HG03108 (cell line): ENCODE measurements at regions not wholly inside any gene's neighbourhood (a gene's known extent, or its start where the extent isn't known, plus 50 kb on each side); places are given as distances from the start of the nearest gene placed in this dataset.

ENCODE experiments used
- ATAC-seq: cut with Tn5 transposase; IDR thresholded peaks from one replicate; pipeline ENCODE4 v1.9.1; 2021; ENCODE audit warnings: moderate library complexity; ENCODE audit not compliant: unreplicated experiment

DNA sequence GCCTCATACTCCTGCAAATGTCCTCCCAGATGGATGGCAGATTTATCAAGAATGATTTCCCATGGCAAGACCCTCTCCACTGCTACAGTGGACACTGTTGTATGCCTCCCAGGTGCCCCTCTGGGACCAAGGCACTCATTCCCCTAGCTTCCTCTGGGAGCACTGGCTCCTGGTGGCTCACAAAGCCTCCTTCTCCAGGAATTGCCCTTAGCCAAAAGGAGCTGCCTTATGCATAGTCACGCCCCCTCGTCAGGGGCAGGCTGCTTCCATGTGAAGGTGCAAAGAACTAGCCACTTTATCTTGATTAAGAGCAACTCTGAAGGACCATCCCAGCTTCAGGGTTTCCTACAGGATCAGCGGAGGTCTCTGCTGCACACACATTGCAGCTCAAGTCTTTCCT lies 358.1 kb downstream of the CDK5RAP2 start:
- ATAC-seq: no peak

DNA sequence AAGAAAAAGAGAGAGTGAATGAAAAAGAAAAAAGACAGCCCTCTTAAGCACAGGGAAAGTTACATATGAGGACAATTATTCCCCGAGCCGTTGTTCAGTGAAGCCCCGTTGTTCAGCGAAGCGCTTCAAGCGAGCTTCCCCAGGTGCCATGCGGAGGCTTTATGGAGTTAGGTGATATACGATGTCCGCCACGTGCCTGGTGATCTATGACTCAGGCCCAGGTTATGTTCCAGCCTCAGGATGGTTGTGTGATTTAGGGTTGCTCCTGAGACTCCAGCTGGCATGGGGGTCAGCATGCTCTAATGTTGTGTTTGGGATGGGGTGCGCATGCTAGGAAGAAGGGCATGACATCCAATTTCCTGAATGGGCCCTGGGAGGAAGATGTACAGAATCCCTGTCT lies 365.6 kb downstream of the CDK5RAP2 start:
- no peak for ATAC-seq

DNA sequence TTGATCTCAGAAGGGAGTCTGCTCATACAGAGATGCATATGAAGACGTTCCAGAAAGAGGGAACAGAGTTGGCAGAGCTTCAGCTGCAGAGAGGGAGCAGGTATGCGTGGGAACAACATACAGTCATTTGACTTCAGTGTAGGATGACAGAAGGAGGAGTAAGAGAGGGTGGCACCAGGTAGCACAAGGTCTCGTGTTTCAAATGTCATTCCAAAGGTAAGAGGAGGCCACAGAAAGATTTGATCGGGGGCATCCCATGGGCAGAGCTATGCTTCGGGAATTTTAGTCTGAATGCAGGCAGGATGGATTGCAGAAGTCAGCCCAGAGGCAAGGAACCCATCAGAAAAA lies 367.1 kb downstream of the CDK5RAP2 start:
- no peak for ATAC-seq

DNA sequence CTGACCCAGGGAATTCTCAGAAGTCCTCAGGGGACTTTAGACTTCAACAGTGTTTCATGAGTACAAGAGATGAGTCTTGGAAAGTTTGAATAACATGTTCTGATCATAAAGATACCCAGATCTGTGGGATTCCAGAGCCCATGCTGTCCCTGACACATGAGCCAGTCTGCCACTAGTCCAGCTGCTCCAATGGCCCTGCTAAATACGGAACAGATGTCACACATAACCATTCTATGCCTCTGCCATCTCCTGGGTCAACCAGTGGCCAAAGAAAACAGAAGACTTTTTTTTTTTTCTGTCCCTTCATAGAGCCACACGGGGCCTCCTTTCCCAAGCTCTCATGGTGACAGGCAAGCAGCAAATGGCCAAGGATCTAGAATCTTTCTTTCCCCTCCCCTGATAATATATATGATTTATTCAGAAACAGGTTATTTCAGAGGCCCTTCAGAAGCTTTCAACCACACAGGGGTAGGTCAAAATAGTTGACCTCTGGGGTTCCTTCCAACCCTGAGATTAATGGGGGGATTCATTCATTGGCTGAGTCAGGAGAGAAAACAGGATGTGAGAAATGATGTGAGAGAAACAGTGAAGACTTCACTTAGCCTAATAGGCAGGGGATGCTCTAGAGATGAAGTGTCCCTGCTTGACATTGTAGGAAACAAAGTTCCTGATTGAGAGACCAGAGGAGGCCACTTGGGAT lies 367.7 kb downstream of the CDK5RAP2 start:
- no peak for ATAC-seq

DNA sequence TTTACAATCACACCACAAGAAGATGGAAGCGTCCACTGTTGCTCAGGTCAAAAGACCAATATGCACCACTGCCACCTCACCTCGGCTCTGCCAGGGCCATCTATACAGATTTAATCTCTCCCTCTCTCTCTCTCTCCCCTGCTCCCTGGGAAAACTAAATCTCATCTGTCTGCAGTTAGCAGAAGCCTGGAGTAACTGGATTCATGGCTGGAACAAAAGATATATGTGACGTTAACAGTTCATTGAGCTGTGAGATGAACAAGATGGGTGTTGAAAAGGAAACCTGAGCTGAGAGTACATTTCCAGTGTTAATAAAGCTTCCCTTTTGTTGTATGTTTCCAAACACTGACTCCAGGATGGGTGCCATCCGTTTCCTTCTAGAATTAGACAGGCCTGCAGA lies 369.7 kb downstream of the CDK5RAP2 start:
- no peak for ATAC-seq

DNA sequence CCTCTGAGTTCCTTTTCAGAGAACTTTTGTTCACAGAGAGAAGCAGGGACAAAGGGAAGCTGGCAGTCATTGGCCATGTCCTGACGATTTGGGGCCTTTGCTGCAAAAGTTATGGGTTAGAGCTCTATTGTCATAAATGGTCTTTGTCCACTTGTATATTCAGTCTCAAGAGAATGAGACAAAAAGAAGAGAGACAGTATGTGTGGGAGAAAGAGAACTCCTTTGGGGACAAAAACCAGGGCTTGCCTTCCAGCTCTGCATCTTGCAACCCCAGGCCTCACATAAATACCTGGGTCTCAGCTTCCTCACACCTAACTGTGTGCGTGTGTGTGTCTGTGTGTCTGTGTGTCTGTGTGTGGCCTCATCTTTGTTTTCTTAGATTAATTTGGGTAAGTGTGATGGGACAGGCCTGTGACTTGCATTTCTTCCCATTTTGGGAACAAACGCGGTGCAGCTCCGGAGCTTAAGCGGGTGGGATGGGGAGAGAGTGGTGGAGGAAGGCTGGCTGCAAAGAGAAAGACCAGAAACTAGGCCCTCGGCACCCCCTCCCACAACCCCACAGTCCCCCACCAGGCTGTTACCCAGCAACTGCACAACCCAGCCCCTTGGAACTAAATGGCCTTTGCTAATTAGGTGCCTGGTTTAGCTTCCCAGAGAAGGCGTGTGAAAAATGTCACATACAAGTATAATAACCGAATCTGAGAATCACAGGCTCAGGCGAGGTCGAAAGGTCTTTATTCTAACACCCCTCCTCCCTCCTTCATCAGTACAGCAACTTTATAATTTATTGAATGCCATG lies 376.9 kb downstream of the CDK5RAP2 start:
- ATAC-seq: no peak

DNA sequence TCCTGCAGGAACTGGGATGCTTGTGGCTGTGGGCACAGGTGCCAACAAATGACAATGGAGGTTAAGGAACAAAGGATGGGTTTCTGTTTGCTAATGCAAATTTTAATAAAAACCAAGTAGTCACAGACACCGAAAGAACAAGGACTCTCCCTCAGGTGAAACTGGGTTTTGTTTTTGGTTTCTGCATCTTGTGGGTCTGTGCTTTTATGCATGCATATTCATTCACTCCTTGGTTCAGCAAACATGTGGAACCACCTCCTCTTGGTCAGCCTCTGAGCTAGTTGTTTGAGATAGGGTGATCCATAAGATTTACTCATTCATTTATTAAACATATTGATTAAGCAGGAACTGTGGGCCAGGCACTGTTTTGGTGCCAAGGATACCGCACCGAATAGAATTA lies 381.9 kb downstream of the CDK5RAP2 start:
- no peak for ATAC-seq

DNA sequence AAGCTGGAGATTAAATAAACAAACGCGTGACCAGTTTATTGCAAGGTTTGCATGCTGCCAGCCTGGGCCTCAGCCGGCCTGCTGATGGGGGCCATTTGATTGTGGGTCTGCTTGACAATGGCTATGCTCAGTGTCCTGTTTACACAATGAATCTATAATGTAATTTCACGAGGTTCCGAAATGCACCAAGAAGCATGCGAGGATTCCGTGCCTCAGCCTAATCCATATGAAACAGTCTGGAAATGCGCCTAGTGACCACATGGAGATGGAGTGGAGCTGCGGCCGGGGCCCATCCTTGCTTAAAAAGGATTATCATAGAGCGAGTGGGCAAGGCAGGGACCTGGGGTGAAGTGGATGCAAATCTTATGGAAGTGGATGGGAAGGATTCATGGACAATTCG lies 382.4 kb downstream of the CDK5RAP2 start:
- ATAC-seq: no peak

DNA sequence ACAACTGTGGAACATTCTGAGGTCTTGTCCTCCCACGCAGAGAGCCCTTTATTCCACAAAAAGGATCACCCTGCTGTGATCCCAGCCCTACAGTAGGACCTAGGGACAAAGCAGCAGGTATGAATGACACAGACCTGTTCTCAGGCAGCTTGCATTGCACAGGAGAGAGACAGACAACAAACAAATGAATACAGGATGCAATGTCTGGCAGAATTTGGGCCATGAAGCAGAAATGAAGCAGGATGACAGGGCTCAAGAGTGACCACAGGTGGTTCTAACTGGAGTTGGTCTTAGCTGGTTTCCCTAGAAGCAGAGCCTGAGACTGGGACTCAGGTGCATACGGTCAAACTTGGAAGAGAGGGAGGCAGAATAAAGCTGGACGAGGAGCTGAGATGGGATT lies 388.8 kb downstream of the CDK5RAP2 start:
- no peak for ATAC-seq

DNA sequence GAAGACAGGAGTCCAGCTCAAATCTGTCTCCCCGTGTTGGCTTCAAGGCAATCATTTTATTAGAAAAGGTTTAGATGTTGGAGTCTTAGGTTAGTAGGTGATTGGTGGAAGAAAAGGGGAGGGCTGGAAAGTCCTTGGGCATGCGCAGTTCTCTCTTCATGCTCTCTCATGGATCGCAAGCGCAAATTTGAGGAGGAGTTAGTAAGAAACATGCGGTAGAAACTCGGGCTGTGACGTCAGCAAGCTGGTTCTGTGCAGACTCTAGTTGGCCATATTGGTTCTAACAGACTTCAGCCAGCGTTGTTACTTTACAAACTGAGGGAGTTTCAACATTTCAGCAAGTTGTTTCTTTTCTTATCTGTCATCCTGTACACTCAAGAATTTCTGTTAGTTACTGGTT lies 392.2 kb downstream of the CDK5RAP2 start:
- ATAC-seq: no peak

DNA sequence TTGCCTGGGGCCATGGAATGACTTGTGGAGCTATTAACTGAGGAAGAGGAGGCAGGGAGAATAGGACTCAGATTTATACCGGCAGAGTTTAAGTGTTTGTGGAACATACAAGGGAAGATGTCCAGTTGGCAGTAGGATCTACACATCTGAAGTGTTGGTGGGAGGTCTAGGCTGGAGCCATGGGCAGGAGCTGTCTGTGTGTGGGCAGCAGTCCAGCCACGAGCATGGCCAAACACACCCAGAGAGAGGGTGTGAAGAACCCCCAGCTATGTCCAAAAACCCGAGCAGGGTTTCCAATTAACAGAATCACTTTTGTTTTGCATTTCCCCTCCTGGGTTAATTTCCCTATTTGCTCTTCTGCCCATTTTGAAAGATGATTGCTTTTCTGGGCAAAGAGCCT lies 393.7 kb downstream of the CDK5RAP2 start:
- no peak for ATAC-seq

DNA sequence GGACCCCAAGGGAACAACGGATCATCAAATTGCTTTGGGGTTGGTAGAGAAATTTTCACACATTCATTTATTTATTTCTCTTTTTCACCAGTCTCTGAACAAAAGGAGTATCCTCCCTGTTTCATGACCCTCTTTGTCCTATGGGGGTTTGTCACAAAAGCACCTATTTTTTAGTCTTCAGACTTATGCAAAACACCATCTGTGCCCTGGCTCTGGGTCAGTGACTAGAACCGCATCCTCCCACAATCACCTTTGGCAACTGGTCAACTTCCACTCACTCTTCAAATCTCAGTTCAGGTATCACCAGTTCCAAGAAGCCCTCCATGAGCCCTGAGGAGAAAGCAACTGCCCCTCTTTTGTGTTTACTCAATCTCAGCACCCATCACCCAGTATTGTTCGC lies 395.7 kb downstream of the CDK5RAP2 start:
- no peak for ATAC-seq

DNA sequence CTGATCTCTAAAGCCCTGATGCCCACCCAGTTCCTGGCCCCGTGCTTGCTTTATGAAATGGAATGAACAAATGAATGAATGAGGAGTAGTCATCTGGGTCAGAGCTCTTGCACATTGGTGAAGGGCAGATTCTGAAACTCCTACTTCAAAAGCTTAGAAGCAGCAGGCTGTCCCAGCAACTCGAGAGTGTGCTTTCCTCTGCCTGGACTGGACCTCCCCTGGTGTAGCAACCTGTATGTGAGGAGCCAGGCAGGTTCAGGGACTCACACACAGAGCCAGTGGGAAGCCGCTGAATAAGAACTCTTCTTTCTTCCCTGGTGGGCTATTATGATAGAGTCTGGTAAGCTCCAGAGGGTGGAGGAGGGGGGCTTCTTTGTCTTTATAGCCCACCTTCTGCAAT lies 396.4 kb downstream of the CDK5RAP2 start:
- no peak for ATAC-seq

DNA sequence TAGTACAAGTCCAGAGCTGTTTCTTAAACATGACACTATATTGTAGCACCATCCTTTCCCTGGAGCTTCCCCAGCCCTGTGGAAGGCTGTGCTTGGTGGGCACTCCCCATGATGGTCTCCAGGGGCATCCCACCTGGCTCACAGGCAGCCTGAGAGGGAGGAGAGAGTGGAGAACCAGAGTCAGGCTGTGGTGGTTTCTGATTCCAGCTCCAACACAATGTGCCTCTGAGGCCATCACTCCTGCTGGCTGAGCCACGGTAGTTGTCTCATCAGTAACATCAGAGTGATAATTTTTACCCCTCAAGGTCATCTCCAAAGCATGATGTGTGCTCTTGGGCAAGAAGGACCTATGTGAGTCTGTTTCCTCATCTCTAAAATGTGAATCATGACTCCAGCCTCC lies 398.0 kb downstream of the CDK5RAP2 start:
- ATAC-seq: no peak

DNA sequence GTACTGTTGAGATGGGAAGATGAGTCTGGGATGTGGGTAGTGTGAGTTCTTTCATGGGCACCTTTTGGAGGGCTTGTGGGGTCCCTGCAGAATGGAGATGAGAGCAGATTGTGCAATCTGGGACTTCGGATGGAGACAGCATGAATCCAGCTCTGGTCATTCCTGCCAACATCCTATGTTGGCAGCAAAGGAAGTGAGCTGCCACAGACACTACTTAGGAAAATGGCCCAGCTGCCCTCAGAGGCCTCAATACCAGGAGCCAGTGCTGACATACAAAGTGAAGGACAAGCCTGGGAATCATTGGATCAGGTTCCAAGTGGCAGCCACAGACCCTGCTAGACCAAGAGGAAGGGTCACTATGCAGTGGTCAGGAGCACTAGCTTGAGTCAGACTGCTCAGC lies 402.8 kb downstream of the CDK5RAP2 start:
- ATAC-seq: no peak

DNA sequence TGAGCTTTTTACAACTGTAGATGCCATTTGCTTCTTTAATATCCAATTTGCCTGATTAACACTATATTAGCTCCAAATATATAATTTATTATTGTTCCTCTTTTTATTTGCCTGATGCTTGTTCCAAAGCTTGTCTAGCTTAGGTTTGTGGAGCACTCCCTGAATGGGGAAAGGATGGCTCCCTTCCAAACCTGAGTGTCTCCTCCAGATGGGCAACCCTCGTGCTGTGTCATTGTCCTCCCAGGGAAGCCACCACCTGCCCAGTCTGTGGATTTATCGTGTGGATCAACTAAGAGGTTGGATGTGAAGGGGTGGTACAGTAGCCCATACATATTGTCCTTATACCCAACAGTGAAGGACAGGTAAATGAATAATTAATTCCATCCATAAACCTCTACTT lies 404.9 kb downstream of the CDK5RAP2 start:
- ATAC-seq: no peak

DNA sequence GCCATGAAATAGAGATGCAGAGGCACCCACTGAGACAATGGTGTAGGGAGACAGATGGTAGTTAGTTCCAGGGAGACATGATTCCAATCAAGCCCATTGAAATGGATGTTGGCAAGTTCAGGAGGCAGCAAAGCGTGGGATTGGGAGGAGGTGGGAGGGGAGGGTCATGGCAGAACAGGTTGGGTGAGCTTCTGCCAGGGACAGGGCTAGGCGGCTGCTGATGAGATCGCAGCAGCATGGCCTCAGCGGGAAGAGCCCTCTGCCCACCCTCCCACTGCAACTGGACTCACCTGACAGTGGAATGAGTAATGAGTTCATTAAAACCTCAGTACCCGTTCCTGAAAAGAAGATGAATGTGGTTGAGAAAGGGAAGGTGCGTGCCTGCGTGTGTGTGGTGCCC lies 418.2 kb downstream of the CDK5RAP2 start:
- ATAC-seq: no peak

DNA sequence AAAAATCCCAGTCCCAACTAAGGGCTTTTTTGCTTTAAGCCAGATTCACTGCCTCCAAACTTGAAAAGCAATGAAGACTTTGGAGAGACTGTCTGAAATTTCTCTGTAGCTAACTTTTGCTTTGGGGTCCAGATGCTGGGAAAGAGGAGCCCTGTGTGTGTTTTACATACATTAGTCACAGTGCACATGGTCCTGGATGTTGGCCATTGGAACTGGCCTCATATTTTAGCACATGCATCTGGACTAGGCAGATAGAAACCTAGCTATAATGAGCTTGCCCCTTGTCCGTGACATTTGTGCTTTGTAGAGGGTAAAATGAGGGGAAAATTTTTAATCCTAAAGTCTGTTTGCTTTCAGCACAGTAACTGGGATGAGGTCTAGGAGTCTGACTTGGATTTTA lies 421.7 kb downstream of the CDK5RAP2 start:
- ATAC-seq: no peak

DNA sequence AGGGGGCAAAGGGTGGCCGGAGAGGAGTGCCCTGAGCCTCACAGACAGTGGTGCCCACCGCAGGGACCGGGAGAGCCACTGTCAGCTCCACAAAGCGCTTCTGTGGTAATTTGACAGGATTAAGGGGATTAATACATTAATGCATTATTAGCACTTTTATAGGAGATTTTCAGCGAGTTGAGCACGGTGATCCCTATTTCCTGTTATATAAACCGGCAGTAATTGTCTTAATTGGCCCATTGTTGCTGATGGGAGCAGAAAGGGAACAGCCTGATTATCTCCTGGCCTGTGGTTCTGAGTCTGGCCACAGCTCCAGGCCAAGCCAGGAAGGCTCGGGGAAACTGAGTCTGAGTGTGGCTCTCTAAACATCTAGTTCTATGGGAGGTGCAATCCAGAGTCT lies 423.6 kb downstream of the CDK5RAP2 start:
- ATAC-seq: no peak

DNA sequence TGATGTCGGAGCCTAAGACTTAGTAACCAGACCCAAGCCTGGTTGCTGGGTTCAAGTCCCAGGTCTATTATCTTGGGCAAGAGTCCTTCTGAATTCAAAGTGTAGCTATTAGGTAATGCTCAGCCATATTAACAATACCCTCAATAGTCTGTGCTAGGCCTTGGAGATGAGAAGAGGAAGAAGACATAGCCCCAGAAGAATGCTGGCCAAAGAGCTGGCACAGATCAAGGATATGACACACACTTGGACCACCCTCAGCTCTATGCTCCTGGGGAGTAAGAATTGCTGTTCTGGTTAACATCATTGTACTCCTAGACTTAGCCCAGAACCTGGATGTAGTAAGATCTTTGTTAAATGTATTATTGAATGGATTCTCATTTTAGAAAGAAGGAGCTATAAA lies 426.7 kb downstream of the CDK5RAP2 start:
- ATAC-seq: no peak

DNA sequence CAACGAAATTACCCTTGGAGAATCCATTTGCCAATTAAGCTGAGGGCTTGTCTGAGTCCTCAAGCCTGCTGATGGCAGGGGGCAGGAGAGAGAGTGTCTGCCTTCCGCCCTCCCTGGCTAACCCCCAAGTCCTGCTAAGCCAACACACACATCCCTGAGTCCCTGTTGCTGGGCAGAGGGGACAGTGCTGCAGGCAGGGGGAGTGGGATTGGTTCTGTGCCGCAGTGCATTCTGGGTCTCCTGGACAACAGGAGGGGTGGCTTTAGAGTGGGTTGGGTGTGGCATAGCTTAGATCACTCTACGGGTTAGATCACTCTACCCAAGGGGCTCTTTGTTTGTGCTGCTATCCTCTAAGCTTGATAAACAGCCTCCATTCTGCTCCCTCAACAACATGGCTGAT lies 427.7 kb downstream of the CDK5RAP2 start:
- ATAC-seq: no peak

DNA sequence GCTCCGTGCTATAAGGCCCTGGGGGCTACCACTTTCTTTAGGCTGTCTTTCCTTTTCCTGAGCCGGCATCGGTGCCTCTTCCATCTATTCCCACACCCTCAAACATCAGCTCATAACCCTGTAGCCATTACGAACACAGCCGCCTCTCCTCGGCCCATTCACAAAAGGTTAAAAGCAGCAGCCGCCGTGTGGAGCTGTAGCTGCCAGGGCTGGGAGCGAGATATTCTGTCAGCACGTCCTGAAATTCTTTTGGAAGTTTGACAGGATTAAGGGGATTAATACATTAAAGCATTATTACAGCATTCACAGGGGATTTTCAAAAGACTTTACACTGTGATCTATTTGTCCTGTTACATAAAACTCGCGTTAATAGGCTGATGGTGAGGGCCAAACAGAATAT lies 428.2 kb downstream of the CDK5RAP2 start:
- ATAC-seq: no peak

DNA sequence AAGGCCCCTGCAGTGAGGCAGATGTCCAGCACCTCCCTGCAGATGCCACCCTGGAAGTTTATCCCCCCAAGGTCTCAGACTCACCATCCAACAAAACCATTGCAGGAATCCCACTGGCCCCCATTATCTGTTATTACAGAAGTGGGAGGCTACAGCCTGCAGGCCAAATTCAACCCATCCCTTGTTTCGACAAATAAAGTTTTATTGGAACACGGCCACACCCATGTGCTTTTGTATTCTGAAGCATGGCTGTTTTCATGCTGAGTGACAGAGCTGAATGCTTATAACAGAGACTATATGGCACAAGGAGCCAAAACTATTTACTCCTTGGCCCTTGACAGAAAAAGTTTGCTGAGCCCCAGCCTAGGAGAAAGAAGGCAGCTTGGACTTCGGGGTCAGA lies 428.8 kb downstream of the CDK5RAP2 start:
- ATAC-seq: no peak
